NCI-H526 (cell line): ENCODE measurements at regions not wholly inside any gene's neighbourhood (a gene's known extent, or its start where the extent isn't known, plus 50 kb on each side); places are given as distances from the start of the nearest gene placed in this dataset.

Source experiments
- DNase-seq, 2 experiments: peaks; one replicate each; lab custom pipeline; 2025; lab: John Stamatoyannopoulos, UW

DNA sequence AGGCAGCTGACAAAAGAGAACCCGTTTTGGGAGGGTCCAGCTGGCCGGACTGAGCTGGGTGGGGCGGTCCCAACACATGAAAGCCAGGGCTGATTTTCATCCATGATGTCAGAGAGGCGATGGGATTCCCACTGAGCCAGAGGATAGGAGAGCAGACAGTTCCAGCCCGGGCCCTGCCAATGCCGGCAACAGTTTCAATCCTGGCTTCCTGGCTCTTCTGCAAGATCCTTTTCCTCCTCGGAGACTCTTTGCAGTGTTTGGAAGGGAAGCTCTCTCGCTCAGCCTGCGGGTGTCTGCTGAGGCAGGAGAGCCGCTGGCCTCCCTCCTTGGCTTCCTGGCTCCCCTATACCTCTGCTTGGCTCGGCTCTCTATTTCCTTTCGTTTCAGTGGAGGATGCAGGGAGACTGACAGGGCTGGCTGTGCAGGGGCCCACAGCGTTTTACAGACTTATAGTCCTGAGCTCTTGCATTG, 145.5 kb upstream of the SOX9 start:
- DNase-seq: no peak

DNA sequence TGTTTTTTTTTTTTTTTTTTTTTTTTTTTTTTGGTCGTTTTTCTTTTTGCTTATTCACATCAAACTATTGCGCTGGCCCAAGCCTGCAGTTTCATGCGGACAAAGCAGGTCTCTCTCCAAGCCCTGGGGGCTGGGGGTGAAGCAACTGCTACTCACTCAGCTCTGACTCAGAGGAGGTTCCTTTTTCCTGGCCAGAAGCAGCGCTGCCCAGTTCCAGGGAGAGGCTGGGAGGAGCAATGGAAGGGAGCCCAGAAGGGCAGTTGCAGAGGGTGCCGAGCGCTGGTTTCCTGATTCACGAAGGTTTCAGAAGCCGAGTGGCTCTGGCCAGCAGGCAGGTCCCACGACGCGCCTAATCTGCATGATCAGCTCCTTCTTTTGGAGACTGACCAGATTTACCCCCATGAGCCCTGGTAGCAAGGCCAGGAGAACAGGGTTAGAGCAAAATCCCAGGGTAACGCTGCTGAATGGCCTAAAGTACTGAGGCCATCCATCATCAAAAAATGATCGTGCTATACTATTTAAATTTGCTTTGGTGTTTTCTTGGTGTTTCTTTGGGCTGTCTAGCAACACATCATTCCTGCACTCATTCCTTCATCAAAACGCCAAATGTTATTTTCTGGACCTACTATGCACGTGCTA, 144.7 kb upstream of the SOX9 start:
- DNase-seq: no peak

DNA sequence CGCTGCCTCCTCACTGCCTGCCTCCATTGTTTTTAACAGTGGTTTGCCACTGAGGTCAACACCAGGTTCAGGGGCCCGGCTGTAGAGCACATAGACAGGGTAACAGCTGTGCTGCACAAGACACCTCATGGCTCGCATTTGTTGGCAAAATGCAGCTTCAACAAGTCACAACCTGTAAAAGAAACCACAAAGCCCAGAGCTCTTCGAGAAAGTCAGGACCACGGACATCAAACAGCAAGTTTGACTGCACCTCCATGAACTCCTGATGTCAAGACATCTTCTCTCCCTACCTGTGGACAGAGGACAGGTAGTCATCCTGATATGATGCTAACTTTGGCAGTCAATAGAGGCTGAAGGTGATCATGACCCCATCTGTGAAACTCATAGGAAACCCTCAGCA, 142.4 kb upstream of the SOX9 start:
- no peak for DNase-seq

DNA sequence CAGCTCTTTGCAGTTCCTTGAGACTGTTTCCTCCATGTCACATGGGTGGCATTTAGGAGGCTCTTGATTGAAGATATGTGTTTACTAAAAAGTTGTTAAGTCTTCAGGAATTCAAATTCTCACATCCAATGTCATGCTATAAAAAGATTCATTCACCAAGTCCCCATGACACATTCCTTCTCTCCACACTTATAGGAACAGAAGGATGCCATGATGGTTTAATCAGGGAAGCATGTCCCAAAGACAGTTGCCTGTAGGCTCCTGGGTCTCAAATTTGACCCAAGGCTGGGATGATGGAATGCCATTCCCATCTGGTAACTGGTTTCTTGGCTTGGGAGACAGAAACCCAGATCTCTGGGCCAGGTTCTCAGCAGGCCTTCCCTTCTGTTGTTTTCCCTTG, 140.6 kb upstream of the SOX9 start:
- no peak for DNase-seq

DNA sequence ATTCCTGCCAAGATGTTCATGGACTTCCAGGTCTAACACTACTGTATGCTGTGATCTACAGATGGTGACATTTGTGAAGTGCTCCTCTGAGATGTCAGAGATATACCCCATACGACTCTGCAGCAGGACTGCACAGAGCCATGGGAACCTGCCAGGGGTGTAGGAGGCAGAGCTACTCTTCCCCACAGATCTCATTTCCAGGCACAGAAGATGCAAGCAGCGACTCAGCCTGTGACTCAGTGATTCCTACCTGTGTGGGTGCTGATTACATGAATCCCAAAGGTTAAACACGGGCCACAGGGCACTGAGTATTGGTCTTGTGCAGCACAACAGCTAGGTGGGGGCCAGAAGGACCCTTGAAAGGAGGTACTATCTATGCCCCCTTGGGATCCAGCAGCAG, 137.0 kb upstream of the SOX9 start:
- DNase-seq: no peak

DNA sequence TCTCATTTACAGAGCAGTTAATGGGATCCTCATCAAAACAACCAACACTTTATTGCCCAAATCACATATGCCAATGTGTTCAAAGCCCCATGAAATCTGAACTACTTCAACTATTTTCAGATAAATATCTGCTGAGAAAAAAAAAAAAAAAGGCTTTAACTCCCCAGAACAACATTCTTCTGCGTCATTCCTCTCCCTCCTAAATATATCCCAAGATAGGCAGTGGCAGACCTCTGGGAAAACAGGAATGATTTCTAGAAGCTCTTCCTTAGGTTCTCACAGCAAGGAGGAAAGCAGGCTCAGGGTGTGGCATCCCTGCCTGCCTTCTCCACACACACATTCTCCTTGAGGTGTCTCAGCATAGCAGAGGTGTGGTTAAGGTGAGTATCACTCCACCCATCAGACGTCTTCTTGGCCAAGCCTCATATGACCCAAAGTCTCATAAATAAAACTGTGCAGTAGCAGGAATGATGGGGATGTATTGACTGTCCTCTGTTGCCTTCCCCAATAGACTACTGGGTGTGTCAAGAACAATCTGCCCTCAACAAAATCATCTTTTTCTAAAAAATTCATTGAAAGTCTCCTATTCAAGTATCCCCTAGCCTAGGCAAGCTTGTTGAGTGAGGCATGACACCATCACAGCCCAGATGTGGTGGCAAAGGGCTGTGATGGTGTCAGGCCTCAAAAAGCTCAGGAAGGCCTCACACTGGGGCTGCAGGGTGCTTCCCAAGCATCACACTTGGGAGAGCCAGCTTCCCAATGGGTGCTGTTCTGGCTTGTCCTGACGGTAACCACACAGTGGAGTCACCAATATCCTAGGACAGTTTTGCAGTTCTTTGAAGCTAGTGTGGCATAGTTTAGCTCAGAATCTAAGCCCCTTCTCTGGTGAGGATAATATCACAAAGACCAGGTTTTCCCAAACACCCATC, 135.4 kb upstream of the SOX9 start:
- no peak for DNase-seq

DNA sequence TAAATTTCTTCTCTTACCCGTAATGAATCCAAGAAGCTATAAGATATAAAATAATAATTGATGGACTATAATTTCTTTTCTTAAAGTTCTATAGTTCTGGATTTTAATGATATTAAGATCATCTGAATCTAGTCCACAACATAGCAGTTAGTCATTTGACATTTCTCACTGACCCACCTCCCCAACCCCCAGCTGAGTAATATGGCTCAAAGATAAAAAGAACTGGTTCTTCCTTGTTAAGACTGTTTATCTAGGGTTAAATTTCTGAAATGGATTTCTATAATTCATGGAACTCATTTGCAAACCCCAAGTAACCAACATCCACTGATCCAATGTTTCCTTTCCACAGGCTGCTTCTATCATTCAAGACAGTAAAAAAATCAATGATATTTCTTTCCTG, 133.9 kb upstream of the SOX9 start:
- no peak for DNase-seq

DNA sequence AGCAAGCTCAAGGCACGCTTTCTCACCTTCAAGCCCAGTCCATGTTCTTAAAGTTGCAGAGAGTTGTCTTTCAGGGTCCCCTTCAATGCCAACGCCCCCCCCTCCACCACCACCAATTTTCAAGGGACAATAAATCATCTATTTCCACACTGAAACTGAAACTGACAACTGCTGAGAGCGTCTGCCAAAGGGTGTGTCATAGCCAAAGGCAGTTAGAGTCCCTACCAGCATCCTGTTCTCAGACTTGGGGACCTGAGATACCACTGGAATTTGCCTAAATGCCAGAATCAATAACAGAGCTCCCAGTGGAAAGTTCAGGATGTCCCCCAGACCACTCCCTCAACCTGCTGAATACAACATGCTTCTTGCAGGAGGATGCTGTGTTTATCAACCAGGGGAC, 133.2 kb upstream of the SOX9 start:
- no peak for DNase-seq

DNA sequence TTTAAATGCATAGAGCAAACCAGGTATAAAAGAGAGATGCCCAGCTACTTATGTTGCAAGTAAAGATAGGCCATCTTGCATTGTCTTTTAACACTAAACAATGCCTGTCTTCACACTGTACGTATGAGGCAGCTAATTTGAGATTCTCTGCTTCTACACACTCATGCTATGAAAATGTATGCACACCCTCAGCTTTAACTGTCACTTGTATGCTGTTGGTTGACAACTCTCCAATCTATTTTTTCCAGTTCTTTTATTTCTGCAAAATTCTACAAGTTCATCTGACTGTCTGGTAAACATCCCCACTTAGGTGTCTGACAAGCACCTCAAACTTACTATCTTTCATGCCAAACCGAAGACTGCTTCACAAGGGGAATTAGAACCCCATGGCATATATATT, 131.7 kb upstream of the SOX9 start:
- DNase-seq: no peak

DNA sequence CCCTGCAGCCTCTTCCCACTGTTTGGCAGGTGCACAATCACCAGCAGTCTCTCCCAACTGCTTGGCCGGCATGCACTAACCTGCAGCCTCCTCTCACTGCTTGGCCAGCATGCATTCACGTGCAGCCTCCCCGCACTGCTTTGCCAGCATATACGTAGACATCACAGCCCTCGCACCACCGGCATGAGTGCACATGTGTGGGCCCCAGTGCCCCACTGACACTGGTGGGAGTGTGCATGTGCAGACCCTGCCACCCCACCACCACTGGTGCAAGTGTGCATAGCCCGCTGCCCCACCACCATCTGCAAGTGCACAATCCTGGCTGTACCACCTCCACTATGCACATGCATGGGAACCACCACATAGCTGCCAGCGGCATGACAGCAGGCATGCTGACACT, 127.5 kb upstream of the SOX9 start:
- no peak for DNase-seq

DNA sequence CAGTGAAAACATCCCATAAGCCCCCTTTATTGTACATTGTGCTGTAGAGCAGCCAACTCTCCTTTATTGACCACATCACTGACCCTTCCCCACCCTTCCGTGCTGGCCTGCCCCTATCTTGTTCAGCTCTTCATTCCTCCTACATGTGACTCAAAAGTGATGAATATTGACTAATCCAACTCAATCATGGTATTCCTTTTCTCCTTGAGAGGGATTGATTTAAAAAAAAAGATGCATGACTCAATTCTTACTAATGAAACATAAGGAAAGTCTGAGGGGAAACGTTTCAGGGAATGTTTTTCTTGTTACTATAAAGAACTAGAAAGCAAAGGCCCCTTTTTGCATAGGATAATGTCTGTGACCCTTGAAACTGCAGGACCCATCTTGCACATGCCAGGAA, 125.2 kb upstream of the SOX9 start:
- DNase-seq: no peak

DNA sequence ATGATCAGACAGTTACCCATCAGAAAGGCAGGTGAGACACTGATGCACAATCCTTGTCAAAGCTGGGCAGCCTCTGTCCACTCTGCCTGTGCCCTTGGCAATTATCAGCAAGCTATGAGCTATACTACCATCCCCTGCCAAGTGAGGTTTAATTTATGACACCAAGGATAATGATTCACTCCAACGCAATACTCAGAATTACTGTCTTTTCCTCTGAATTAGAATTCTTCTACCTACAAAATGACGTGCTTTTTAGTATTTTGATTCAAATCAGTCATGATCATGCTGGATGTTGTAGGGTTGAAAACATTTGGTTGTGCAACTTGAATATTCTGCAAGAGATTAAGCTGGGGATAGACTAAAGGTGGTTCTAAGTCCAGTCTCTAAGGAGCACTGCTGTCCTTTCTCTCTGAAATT, 116.8 kb upstream of the SOX9 start:
- no peak for DNase-seq

DNA sequence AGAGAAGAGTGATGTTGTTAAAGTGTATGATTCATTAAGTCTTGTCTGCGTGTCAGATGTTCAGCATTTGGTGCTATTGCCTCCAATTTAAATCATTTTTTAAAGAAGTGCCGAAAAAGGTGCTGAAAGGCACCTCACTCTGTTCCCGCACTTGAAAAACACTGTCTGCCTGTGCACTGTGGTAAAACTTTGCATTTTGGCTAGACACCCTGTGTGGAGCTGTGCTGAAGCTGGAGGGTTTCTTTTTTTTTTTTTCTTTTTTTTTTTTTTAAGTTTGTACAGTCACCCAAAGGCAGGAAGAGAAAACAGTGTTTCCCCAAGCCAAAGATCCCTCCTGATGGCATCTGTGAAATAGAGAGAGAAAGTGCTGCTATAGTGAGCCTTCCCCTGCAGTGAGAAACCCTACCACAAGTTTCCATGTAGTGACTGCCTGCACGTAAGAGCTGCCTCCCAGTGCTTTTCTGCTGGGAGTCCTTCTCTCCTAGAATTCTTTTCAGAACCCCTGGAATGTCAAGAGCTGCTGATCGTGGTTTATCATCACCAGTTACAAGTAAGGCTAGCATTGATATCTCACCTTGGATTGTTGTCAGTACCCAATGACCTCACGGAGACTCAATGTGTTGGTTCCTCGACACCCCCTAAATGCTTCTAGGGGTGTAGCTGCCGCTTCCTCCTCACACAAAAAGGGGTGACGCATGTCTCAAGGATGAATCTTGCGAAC, 116.0 kb upstream of the SOX9 start:
- no peak for DNase-seq

DNA sequence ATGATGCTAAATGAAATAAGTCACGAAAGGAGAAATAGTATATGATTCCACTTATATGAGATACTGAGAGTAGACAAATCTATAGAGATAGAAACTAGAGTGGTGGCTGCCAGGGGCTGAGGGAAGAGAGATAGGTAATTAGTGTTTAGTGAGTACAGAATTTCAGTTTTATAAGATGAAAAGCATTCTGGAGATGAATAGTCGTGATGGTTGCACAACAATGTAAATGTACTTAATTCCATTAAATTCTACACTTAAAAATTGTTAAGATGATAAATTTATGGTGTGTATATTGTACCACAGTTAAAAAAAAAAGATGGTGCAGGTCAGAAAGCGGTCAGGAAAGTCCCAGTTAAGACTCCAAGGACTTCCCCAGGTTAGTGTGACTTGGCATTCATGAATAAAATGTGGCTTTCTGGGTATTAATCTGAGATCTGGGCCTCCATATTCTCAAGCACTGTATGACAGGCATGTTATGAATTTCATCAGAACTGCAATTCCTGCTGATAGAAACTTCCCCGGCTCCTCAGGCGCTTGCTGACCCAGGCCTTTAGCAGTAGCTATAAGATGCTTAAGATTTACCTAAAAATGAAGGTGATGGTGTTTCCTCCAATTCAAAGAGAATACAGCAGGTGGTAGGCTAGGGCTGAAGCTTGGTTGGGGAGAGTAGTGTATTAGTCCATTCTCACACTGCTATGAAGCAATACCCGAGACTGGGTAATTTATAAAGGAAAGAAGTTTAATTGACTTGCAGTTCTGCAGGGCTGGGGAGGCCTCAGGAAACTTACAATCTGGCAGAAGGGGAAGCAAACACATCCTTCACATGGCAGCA, 115.3 kb upstream of the SOX9 start:
- no peak for DNase-seq

DNA sequence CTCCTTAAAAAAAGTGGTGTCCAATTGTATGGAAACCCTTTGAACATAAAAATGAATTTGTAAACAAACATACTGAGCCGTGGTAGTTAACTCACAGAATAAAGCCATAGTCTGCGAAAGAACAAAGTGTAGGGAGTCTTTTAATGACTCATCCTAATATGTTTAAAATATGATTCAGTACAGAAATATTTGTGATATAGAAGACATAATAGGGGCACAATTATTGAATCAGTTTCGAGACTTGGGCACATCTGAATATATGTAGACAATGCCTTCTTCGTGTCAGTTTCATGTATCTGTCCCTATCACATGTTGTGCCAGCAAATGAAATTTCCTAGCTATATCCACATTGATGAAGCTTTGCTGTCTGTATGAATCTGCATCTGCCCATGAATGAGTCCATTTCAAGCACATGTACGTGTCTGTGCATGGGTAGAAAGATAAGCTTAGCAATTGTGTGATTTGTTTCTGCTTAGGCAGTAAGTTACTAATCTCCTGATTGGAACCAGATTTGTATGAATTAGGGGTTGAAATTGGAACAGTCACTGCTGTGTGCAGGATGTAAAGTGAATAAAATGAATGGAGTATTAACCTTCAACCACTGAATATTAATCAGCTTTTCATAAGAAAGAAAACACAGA, 112.5 kb upstream of the SOX9 start:
- DNase-seq: no peak

DNA sequence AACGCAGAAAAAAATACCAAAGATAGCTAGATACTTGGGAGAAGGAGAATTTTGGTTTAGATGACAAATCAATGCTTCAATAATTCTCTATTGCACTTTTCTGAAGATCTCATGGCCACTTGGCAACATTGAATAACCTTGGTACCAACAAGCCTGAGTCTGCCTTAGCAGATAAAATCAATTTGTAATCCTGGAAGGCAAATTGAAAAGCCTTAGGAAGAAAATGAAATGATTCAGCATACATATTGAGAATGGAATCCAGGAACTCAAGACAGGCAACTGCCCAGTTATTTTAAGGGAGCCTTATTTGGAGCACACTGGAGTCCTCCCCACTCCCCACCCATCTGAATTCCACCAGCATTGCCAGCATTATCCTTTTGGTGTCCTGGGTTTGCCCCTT, 109.3 kb upstream of the SOX9 start:
- no peak for DNase-seq

DNA sequence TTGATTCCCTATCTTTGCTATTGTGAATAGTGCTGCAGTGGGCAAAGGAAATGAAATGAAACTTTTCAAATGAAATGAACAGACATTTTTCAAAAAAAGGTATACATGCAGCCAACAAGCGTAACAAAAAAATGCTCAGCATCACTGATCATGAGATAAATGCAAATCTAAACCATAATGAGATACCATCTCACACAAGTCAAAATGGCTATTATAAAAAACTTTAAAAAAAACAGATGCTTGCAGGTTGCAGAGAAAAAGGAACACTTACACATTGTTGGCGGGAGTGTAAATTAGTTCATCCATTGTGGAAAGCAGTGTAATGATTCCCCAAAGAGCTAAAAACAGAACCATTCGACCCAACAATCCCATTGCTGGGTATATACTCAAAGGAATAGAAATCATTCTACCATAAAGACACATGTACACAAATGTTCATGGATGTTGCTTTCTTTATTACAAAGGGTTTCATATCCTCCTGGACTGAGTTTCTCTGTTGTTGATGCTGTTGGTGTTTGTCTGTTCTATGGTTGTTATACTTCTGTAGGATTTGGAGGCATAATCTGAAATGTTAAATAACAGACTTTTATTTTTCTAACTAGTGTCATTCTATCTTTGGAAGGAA, 99.3 kb upstream of the SOX9 start:
- peak in 1 of 2 experiments; percentile 25 for DNase-seq

DNA sequence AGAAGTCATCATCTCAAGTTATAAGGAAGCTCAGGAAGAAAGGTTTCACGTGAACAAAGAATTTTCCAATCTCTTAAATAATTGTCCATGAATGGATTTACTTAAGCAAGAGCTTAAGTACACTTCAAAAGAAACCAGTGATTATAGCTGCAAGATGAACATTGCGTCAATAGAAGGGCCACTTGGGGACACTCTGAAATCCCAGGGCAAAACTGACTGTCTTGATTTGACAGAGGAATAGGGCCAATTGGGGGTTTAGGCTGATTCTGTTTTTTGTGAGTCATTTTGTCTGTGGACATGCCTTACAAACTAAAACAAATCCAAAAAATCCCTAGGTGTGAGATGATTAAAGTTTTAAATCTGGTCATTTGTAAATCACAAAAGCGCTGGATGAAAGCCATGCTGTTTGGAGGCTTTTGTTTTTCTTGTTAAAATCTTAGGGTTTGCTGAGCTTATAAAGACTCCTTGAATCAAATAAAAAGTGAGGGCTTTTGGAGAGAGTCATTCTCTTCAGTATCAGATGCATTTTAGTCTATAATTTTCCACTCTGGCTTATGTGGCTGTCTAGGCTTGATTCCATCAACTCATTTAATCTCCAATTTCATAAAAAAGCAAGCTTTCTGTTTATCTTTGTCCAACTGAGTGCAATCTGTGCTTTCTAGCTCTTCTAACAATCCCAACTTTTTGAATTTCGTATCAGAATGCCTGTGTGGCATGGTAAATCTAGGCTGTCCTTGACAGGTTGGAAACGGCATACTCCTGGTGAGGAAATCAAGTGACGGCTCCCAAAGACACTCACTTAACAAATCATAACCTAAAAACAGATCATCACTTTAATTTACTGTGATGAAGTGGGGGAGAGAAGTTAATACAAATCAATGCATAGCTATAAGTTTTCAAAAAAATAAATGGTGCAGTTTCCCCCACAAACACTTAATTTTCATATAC, 98.2 kb upstream of the SOX9 start:
- no peak for DNase-seq

DNA sequence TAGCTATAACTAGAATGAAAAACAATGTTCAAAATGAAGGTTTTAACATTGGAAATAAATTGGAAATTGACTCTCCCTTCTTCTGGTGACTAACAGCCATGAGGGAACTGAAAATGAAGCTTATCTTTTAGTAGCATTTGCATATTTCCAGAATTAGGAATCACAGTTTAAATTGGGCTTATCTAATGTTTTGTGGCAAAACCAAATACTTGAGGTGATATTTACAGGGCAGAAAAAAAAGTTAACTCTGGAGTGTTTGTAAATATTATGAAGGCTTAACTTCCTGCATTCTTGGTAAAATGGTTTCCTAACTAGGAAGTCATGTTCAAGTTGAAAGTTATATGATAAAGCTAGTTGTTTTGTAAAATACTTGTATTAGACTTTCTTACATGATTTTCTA, 96.4 kb upstream of the SOX9 start:
- DNase-seq: no peak

DNA sequence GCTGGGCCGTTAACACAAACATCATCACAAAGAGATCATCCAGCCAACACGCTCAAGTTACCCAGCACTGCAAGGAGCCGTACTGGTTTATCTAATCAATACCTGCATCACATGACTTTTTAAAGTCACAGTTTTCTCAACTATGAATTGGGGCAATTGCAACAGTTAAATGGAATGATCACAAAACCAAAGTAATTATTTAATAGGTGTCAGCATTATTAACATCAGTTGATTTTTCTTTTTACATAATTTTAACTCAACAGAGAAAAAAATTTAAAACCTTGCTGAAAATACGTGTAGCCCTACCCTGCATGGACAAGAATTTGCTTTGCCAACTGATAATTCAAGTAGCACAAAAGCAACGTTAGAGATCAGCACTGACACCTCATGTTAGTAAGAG, 95.7 kb upstream of the SOX9 start:
- no peak for DNase-seq
